Heart left ventricle (tissue), 13 donors: ENCODE measurements at regions not wholly inside any gene's neighbourhood (a gene's known extent, or its start where the extent isn't known, plus 50 kb on each side); places are given as distances from the start of the nearest gene placed in this dataset.

Experiments
- CTCF ChIP-seq, 12 donors: fragments of 200-600 bp; sonication (generic) in 4 of 12; IDR thresholded peaks; one replicate each; pipeline versions ENCODE4 v1.5.0 to v1.8.0; 2018 to 2022; ENCODE audit warnings: antibody characterized with exemption in 12 of 12, mild to moderate bottlenecking in 5 of 12
- POLR2A ChIP-seq, 2 donors: fragments of 450-650 bp; IDR thresholded peaks; one replicate each; pipeline ENCODE4 v1.6.1; 2017; ENCODE audit warnings: antibody characterized with exemption in 2 of 2, mild to moderate bottlenecking in 2 of 2, moderate library complexity in 2 of 2
- donor health status: ischemic (EF 13 %, LVEDD 7.1; RV severe dilation, severe dysfunction).
- donor health status: DM: no; HTN: yes; CAD: no.
- donor health status: DM: no; HTN: no; CAD: no.
- donor health status: ischemic (EF 25% LVEDD 6.9; RV normal size, moderate dysfunction).
- donor health status: ischemic (EF 25% LVEDD 5.7; RV mildly dilated, moderate dysfunction).
- donor health status: ischemic (EF 35%, LVEDD 5.7; RV mildly dilated, moderate dysfunction).
- donor health status: nonischemic (EF 11% LVEDD 7.7; RV severe dilation, severe dysfunction).
- donor health status: DM: yes; HTN: yes; CAD: no.
- donor health status: PGD.
- donor health status: ischemic (EF 29% LVEDD 5.4; RV normal size, mild dysfunction).
- donor health status: nonischemic (EF 23%, LVEDD 6.1; RV moderate dilation, normal function).

- TF ChIP-seq CTCF (IDR thresholded peaks at IDR 0.05) = no peak
- no peak for TF ChIP-seq POLR2A (IDR thresholded peaks at IDR 0.05)
Observed at GRCh38 chr20:16653266-16653665, 76.6 kb upstream of the SNRPB2 start.
